ENCODE measurements at regions not wholly inside any gene's neighbourhood (a gene's known extent, or its start where the extent isn't known, plus 50 kb on each side); places are given as distances from the start of the nearest gene placed in this dataset.

GRCh38 chr4:53830511-53830910, 233.9 kb downstream of the CHIC2 start:
- Histone ChIP-seq H3K36me3 (ENCODE audit: control insufficient read depth, insufficient read depth, low read length) (no peaks in the 10 kb centered on the region), H3K4me1 (ENCODE audit: control insufficient read depth, insufficient read depth, low read length) (no peaks in the 10 kb centered on the region), H3K27ac (ENCODE audit: low read length) (no peak overlapping the region), H3K9me3 (ENCODE audit: control insufficient read depth, insufficient read depth, low read depth, low read length) (no peaks in the 10 kb centered on the region), H3K4me3 (ENCODE audit: low read depth in 2 of 2, low read length in 2 of 2) (no peak overlapping the region), H3K27me3 (ENCODE audit: control insufficient read depth, insufficient read depth, low read length) (no peaks in the 10 kb centered on the region)
- POLR2A ChIA-PET = no interaction called here
- no peak for TF ChIP-seq TCF7L2 (IDR thresholded peaks at IDR 0.05; ENCODE audit: low read depth, low read length)
- TF ChIP-seq POLR2AphosphoS5 (IDR thresholded peaks at IDR 0.05; ENCODE audit: low read depth, low read length) = no peak
- TF ChIP-seq, protein P1, sequence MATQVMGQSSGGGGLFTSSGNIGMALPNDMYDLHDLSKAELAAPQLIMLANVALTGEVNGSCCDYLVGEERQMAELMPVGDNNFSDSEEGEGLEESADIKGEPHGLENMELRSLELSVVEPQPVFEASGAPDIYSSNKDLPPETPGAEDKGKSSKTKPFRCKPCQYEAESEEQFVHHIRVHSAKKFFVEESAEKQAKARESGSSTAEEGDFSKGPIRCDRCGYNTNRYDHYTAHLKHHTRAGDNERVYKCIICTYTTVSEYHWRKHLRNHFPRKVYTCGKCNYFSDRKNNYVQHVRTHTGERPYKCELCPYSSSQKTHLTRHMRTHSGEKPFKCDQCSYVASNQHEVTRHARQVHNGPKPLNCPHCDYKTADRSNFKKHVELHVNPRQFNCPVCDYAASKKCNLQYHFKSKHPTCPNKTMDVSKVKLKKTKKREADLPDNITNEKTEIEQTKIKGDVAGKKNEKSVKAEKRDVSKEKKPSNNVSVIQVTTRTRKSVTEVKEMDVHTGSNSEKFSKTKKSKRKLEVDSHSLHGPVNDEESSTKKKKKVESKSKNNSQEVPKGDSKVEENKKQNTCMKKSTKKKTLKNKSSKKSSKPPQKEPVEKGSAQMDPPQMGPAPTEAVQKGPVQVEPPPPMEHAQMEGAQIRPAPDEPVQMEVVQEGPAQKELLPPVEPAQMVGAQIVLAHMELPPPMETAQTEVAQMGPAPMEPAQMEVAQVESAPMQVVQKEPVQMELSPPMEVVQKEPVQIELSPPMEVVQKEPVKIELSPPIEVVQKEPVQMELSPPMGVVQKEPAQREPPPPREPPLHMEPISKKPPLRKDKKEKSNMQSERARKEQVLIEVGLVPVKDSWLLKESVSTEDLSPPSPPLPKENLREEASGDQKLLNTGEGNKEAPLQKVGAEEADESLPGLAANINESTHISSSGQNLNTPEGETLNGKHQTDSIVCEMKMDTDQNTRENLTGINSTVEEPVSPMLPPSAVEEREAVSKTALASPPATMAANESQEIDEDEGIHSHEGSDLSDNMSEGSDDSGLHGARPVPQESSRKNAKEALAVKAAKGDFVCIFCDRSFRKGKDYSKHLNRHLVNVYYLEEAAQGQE (IDR thresholded peaks at IDR 0.05; ENCODE audit: insufficient read depth in 1 of 2, low read depth in 2 of 2, low read length in 1 of 2) = no peak
- no peak for TF ChIP-seq SIN3A (IDR thresholded peaks at IDR 0.05; ENCODE audit: borderline replicate concordance, insufficient read depth, low read depth, low read length)
- no peak for TF ChIP-seq CTCF (IDR thresholded peaks at IDR 0.05)
- ATAC-seq (no peak), DNase-seq (ENCODE audit: low read depth, low spot score) (no peak)
- in situ Hi-C loops (cut with HindIII; ENCODE audit: low pct_unique_long_range_greater_than_20kb, low sequenced_read_pairs) (no loop called here), intact Hi-C loops (cut with micrococcal nuclease; ENCODE audit: unreplicated experiment) (no loop called here)
- no TSS peak for BruUV-seq (replicated peaks)
- CTCF ChIA-PET = interaction anchor here (0.5 kb wide), 1 partner anchor 12 kb away, joined by 6 read pairs; no protein-coding TSS in a partner anchor

DNA sequence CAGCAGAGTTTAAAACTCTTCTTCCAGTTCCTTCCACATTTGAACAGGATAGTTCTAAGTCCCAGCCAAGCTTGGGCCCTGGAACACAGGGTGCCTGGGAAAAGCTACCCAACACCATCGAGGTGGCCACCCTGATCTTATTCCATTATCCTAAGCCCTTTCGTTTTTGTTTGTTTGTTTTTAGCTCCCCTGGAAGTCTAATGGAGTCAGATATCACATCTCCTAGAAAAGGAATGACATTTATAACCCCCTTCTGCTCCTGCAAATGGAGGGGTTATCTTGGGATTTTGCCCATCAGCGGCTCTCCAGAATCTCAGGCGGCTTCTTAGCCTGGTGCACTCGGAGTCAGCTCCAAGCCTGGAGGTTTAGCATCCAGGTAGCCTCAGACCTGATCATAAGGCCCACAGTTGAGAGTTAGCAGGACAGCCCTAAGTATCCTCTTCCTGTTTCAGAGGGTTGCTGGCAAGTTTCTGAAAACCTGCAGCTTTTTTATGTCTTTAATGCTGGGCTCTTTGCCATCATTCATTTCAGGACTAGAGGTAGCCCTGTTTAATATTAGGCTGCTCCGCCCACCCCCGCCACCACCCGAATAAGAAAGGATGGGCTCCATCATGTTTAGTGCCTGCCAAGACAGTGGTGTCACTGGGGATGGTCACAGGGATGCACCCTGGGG, 230.0 kb upstream of the LNX1 start:
- H3K27me3 ChIP-seq (ENCODE audit: control insufficient read depth, insufficient read depth, low read length) = no peaks in the 10 kb centered on the region
- no peak overlapping the region for H3K27ac ChIP-seq (ENCODE audit: low read length)
- DNase-seq (ENCODE audit: low read depth, low spot score) (no peak), ATAC-seq (no peak)
- H3K4me3 ChIP-seq (ENCODE audit: low read depth in 2 of 2, low read length in 2 of 2) = no peak overlapping the region
- no peaks in the 10 kb centered on the region for H3K36me3 ChIP-seq (ENCODE audit: control insufficient read depth, insufficient read depth, low read length)
- in situ Hi-C loops (cut with HindIII; ENCODE audit: low pct_unique_long_range_greater_than_20kb, low sequenced_read_pairs) (no loop called here), intact Hi-C loops (cut with micrococcal nuclease; ENCODE audit: unreplicated experiment) (no loop called here)
- H3K4me1 ChIP-seq (ENCODE audit: control insufficient read depth, insufficient read depth, low read length) = no peaks in the 10 kb centered on the region
- POLR2A ChIA-PET = no interaction called here
- BruUV-seq (replicated peaks) = no TSS peak
- CTCF ChIA-PET = no interaction called here
- no peaks in the 10 kb centered on the region for H3K9me3 ChIP-seq (ENCODE audit: control insufficient read depth, insufficient read depth, low read depth, low read length)
- TF ChIP-seq POLR2AphosphoS5 (IDR thresholded peaks at IDR 0.05; ENCODE audit: low read depth, low read length) = no peak
- no peak for TF ChIP-seq SIN3A (IDR thresholded peaks at IDR 0.05; ENCODE audit: borderline replicate concordance, insufficient read depth, low read depth, low read length)
- TF ChIP-seq TCF7L2 (IDR thresholded peaks at IDR 0.05; ENCODE audit: low read depth, low read length) = no peak
- TF ChIP-seq, protein P1 (IDR thresholded peaks at IDR 0.05; ENCODE audit: insufficient read depth in 1 of 2, low read depth in 2 of 2, low read length in 1 of 2) = no peak
- TF ChIP-seq CTCF (IDR thresholded peaks at IDR 0.05) = no peak

Data from Panc1 (cell line).